ENCODE measurements at regions not wholly inside any gene's neighbourhood (a gene's known extent, or its start where the extent isn't known, plus 50 kb on each side); places are given as distances from the start of the nearest gene placed in this dataset.

DNA sequence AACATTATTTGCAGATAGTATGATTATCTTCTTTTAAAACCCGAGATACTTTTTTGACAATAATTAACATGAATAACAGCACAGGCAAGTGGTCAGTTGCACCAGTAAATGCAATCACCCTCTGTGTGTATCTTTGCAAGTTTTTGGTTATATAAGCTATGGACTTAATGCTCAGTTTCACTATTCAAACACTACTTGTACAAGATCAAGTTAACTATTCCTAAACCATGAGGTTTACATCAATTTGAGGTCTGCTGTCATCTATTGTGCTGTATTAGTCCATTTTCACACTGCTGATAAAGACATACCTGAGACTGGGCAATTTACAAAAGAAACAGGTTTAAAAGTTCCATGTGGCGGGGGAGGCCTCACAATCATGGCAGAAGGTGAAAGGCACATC lies 323.2 kb downstream of the NR4A2 start:
- TF ChIP-seq, protein P1, sequence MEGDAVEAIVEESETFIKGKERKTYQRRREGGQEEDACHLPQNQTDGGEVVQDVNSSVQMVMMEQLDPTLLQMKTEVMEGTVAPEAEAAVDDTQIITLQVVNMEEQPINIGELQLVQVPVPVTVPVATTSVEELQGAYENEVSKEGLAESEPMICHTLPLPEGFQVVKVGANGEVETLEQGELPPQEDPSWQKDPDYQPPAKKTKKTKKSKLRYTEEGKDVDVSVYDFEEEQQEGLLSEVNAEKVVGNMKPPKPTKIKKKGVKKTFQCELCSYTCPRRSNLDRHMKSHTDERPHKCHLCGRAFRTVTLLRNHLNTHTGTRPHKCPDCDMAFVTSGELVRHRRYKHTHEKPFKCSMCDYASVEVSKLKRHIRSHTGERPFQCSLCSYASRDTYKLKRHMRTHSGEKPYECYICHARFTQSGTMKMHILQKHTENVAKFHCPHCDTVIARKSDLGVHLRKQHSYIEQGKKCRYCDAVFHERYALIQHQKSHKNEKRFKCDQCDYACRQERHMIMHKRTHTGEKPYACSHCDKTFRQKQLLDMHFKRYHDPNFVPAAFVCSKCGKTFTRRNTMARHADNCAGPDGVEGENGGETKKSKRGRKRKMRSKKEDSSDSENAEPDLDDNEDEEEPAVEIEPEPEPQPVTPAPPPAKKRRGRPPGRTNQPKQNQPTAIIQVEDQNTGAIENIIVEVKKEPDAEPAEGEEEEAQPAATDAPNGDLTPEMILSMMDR (conservative IDR thresholded peaks at IDR 0.05; ENCODE audit: low read depth, low read length): no peak
- TF ChIP-seq EZH2 (IDR thresholded peaks at IDR 0.05; ENCODE audit: low read length, unreplicated experiment): no peak
